ENCODE measurements at regions not wholly inside any gene's neighbourhood (a gene's known extent, or its start where the extent isn't known, plus 50 kb on each side); places are given as distances from the start of the nearest gene placed in this dataset.
"Not testable (repeated sequence)": the region's sequence is repeated elsewhere in the genome, so short reads cannot be mapped to it uniquely, and the experiment has no call there.

GRCh38 chr18:39172695-39173421 lies 1607.3 kb upstream of the CELF4 start:
- Histone ChIP-seq H3K9me3 (ENCODE audit: low read length) (peaks cover 37% of the 10 kb centered on the region), H3K4me1 (ENCODE audit: low read length) (no peaks in the 10 kb centered on the region), H3K4me3 (ENCODE audit: low read length) (no peak overlapping the region), H3K9ac (ENCODE audit: low read length) (no peak overlapping the region), H3K9me2 (replicated peaks; ENCODE audit: insufficient read depth, low read length) (no peaks in the 10 kb centered on the region), H3K79me2 (ENCODE audit: low read length) (no peaks in the 10 kb centered on the region), H4K20me1 (ENCODE audit: insufficient read depth, low read depth, low read length) (no peaks in the 10 kb centered on the region), H3K4me2 (ENCODE audit: low read depth, low read length, poor library complexity, severe bottlenecking) (no peak overlapping the region), H2AFZ (ENCODE audit: low read length) (no peak overlapping the region), H3K36me3 (ENCODE audit: insufficient read depth, low read length) (no peaks in the 10 kb centered on the region), H3K27me3 (ENCODE audit: low read length) (no peaks in the 10 kb centered on the region), H3K27ac (ENCODE audit: low read length) (no peak overlapping the region)
- no peak for DNase-seq

GRCh38 chr18:39168723-39169122 lies 1603.1 kb upstream of the CELF4 start:
- no peak for DNase-seq
- Histone ChIP-seq H3K9me3 (ENCODE audit: low read length) (peaks cover 35% of the 10 kb centered on the region), H3K9me2 (replicated peaks; ENCODE audit: insufficient read depth, low read length) (no peaks in the 10 kb centered on the region), H3K27ac (ENCODE audit: low read length) (no peak overlapping the region), H3K4me2 (ENCODE audit: low read depth, low read length, poor library complexity, severe bottlenecking) (no peak overlapping the region), H4K20me1 (ENCODE audit: insufficient read depth, low read depth, low read length) (no peaks in the 10 kb centered on the region), H3K4me1 (ENCODE audit: low read length) (no peaks in the 10 kb centered on the region), H3K36me3 (ENCODE audit: insufficient read depth, low read length) (no peaks in the 10 kb centered on the region), H3K9ac (ENCODE audit: low read length) (no peak overlapping the region), H2AFZ (ENCODE audit: low read length) (no peak overlapping the region), H3K4me3 (ENCODE audit: low read length) (no peak overlapping the region), H3K27me3 (ENCODE audit: low read length) (no peaks in the 10 kb centered on the region), H3K79me2 (ENCODE audit: low read length) (no peaks in the 10 kb centered on the region)

- no peak overlapping the region for H3K4me2 ChIP-seq (ENCODE audit: low read depth, low read length, poor library complexity, severe bottlenecking)
- DNase-seq: no peak
- no peaks in the 10 kb centered on the region for H3K9me2 ChIP-seq (replicated peaks; ENCODE audit: insufficient read depth, low read length)
- H3K9ac ChIP-seq (ENCODE audit: low read length): no peak overlapping the region
- no peaks in the 10 kb centered on the region for H3K36me3 ChIP-seq (ENCODE audit: insufficient read depth, low read length)
- peaks cover 34% of the 10 kb centered on the region for H3K9me3 ChIP-seq (ENCODE audit: low read length)
- H4K20me1 ChIP-seq (ENCODE audit: insufficient read depth, low read depth, low read length): no peaks in the 10 kb centered on the region
- no peak overlapping the region for H2AFZ ChIP-seq (ENCODE audit: low read length)
- no peak overlapping the region for H3K27ac ChIP-seq (ENCODE audit: low read length)
- no peak overlapping the region for H3K4me3 ChIP-seq (ENCODE audit: low read length)
- H3K27me3 ChIP-seq (ENCODE audit: low read length): no peaks in the 10 kb centered on the region
- no peaks in the 10 kb centered on the region for H3K4me1 ChIP-seq (ENCODE audit: low read length)
- H3K79me2 ChIP-seq (ENCODE audit: low read length): no peaks in the 10 kb centered on the region
Observed at GRCh38 chr18:39167990-39168389, 1602.4 kb upstream of the CELF4 start.

GRCh38 chr18:39166776-39167175 lies 1601.2 kb upstream of the CELF4 start:
- H3K9me2 ChIP-seq (replicated peaks; ENCODE audit: insufficient read depth, low read length): no peaks in the 10 kb centered on the region
- no peaks in the 10 kb centered on the region for H3K4me1 ChIP-seq (ENCODE audit: low read length)
- no peaks in the 10 kb centered on the region for H4K20me1 ChIP-seq (ENCODE audit: insufficient read depth, low read depth, low read length)
- H3K4me2 ChIP-seq (ENCODE audit: low read depth, low read length, poor library complexity, severe bottlenecking): no peak overlapping the region
- no peak for DNase-seq
- no peak overlapping the region for H3K4me3 ChIP-seq (ENCODE audit: low read length)
- no peak overlapping the region for H3K27ac ChIP-seq (ENCODE audit: low read length)
- H2AFZ ChIP-seq (ENCODE audit: low read length): no peak overlapping the region
- no peaks in the 10 kb centered on the region for H3K79me2 ChIP-seq (ENCODE audit: low read length)
- peaks cover 34% of the 10 kb centered on the region for H3K9me3 ChIP-seq (ENCODE audit: low read length)
- H3K9ac ChIP-seq (ENCODE audit: low read length): no peak overlapping the region
- no peaks in the 10 kb centered on the region for H3K27me3 ChIP-seq (ENCODE audit: low read length)
- no peaks in the 10 kb centered on the region for H3K36me3 ChIP-seq (ENCODE audit: insufficient read depth, low read length)

- Histone ChIP-seq H3K27ac (ENCODE audit: low read length) (no peak overlapping the region), H3K4me3 (ENCODE audit: low read length) (no peak overlapping the region), H3K27me3 (ENCODE audit: low read length) (no peaks in the 10 kb centered on the region), H4K20me1 (ENCODE audit: insufficient read depth, low read depth, low read length) (no peaks in the 10 kb centered on the region), H2AFZ (ENCODE audit: low read length) (no peak overlapping the region), H3K9me2 (replicated peaks; ENCODE audit: insufficient read depth, low read length) (no peaks in the 10 kb centered on the region), H3K9me3 (ENCODE audit: low read length) (peaks cover 33% of the 10 kb centered on the region), H3K9ac (ENCODE audit: low read length) (no peak overlapping the region), H3K79me2 (ENCODE audit: low read length) (no peaks in the 10 kb centered on the region), H3K36me3 (ENCODE audit: insufficient read depth, low read length) (no peaks in the 10 kb centered on the region), H3K4me1 (ENCODE audit: low read length) (no peaks in the 10 kb centered on the region), H3K4me2 (ENCODE audit: low read depth, low read length, poor library complexity, severe bottlenecking) (no peak overlapping the region)
- no peak for DNase-seq
Observed at GRCh38 chr18:39162013-39162827, 1596.6 kb upstream of the CELF4 start.

GRCh38 chr18:39149211-39149806 lies 1583.7 kb upstream of the CELF4 start:
- Histone ChIP-seq H3K4me3 (ENCODE audit: low read length) (no peak overlapping the region), H3K9me3 (ENCODE audit: low read length) (peaks cover 42% of the 10 kb centered on the region), H3K9me2 (replicated peaks; ENCODE audit: insufficient read depth, low read length) (no peaks in the 10 kb centered on the region), H4K20me1 (ENCODE audit: insufficient read depth, low read depth, low read length) (no peaks in the 10 kb centered on the region), H3K27ac (ENCODE audit: low read length) (no peak overlapping the region), H3K4me2 (ENCODE audit: low read depth, low read length, poor library complexity, severe bottlenecking) (no peak overlapping the region), H2AFZ (ENCODE audit: low read length) (no peak overlapping the region), H3K27me3 (ENCODE audit: low read length) (no peaks in the 10 kb centered on the region), H3K4me1 (ENCODE audit: low read length) (no peaks in the 10 kb centered on the region), H3K9ac (ENCODE audit: low read length) (no peak overlapping the region), H3K79me2 (ENCODE audit: low read length) (no peaks in the 10 kb centered on the region), H3K36me3 (ENCODE audit: insufficient read depth, low read length) (no peaks in the 10 kb centered on the region)
- DNase-seq: no peak

GRCh38 chr18:39134255-39134654 lies 1568.7 kb upstream of the CELF4 start:
- no peak for DNase-seq
- no peaks in the 10 kb centered on the region for H3K4me1 ChIP-seq (ENCODE audit: low read length)
- H2AFZ ChIP-seq (ENCODE audit: low read length): no peak overlapping the region
- no peaks in the 10 kb centered on the region for H4K20me1 ChIP-seq (ENCODE audit: insufficient read depth, low read depth, low read length)
- H3K27me3 ChIP-seq (ENCODE audit: low read length): no peaks in the 10 kb centered on the region
- H3K36me3 ChIP-seq (ENCODE audit: insufficient read depth, low read length): no peaks in the 10 kb centered on the region
- no peak overlapping the region for H3K27ac ChIP-seq (ENCODE audit: low read length)
- H3K9me2 ChIP-seq (replicated peaks; ENCODE audit: insufficient read depth, low read length): no peaks in the 10 kb centered on the region
- no peaks in the 10 kb centered on the region for H3K79me2 ChIP-seq (ENCODE audit: low read length)
- H3K4me2 ChIP-seq (ENCODE audit: low read depth, low read length, poor library complexity, severe bottlenecking): no peak overlapping the region
- H3K4me3 ChIP-seq (ENCODE audit: low read length): no peak overlapping the region
- no peak overlapping the region for H3K9ac ChIP-seq (ENCODE audit: low read length)
- peaks cover 16% of the 10 kb centered on the region for H3K9me3 ChIP-seq (ENCODE audit: low read length)

GRCh38 chr18:39127538-39127937 lies 1561.9 kb upstream of the CELF4 start:
- H3K9ac ChIP-seq (ENCODE audit: low read length); H3K79me2 ChIP-seq (ENCODE audit: low read length): not testable (repeated sequence)

More at GRCh38 chr18:39127538-39127937, 1561.9 kb upstream of the CELF4 start:
- not testable (repeated sequence) for H3K27me3 ChIP-seq (ENCODE audit: low read length); DNase-seq; H3K4me2 ChIP-seq (ENCODE audit: low read depth, low read length, poor library complexity, severe bottlenecking); H2AFZ ChIP-seq (ENCODE audit: low read length); H3K4me3 ChIP-seq (ENCODE audit: low read length); H3K9me2 ChIP-seq (replicated peaks; ENCODE audit: insufficient read depth, low read length); H3K9me3 ChIP-seq (ENCODE audit: low read length); H3K27ac ChIP-seq (ENCODE audit: low read length); H3K4me1 ChIP-seq (ENCODE audit: low read length); H3K36me3 ChIP-seq (ENCODE audit: insufficient read depth, low read length); H4K20me1 ChIP-seq (ENCODE audit: insufficient read depth, low read depth, low read length)

Data from Karpas-422 (cell line).